ENCODE measurements at regions not wholly inside any gene's neighbourhood (a gene's known extent, or its start where the extent isn't known, plus 50 kb on each side); places are given as distances from the start of the nearest gene placed in this dataset.
A peak's percentile ranks its signal among the peaks of the same experiment; 100 is the strongest.

GRCh38 chr6:23222724-23223123 lies 653.4 kb downstream of the HDGFL1 start:
- Histone ChIP-seq H3K79me2 (ENCODE audit: low read depth) (no peaks in the 10 kb centered on the region), H3K36me3 (no peaks in the 10 kb centered on the region), H3K9ac (no peak overlapping the region), H3K4me3 (no peak overlapping the region), H2AFZ (replicated peaks) (no peak overlapping the region), H3K27ac (no peak overlapping the region), H3K4me1 (peaks cover 4% of the 10 kb centered on the region), H3F3A (ENCODE audit: low read depth) (no peaks in the 10 kb centered on the region), H3K4me2 (no peak overlapping the region), H4K20me1 (ENCODE audit: low read depth) (no peaks in the 10 kb centered on the region), H3K9me3 (ENCODE audit: low read depth) (no peaks in the 10 kb centered on the region), H3K27me3 (peaks cover 20% of the 10 kb centered on the region)
- Mint-ChIP-seq H3K36me3 (no peaks in the 10 kb centered on the region), H3K9me3 (peaks cover 18% of the 10 kb centered on the region), H3K4me1 (peaks cover 15% of the 10 kb centered on the region), H3K27me3 (ENCODE audit: insufficient read depth, low read depth) (peaks cover 4% of the 10 kb centered on the region), H3K4me3 (no peak overlapping the region), H3K27ac (no peak overlapping the region)
- TF ChIP-seq EZH2 (IDR thresholded peaks at IDR 0.05) (no peak), EZH2phosphoT487 (IDR thresholded peaks at IDR 0.05) (no peak)
- TF ChIP-seq, protein P1, sequence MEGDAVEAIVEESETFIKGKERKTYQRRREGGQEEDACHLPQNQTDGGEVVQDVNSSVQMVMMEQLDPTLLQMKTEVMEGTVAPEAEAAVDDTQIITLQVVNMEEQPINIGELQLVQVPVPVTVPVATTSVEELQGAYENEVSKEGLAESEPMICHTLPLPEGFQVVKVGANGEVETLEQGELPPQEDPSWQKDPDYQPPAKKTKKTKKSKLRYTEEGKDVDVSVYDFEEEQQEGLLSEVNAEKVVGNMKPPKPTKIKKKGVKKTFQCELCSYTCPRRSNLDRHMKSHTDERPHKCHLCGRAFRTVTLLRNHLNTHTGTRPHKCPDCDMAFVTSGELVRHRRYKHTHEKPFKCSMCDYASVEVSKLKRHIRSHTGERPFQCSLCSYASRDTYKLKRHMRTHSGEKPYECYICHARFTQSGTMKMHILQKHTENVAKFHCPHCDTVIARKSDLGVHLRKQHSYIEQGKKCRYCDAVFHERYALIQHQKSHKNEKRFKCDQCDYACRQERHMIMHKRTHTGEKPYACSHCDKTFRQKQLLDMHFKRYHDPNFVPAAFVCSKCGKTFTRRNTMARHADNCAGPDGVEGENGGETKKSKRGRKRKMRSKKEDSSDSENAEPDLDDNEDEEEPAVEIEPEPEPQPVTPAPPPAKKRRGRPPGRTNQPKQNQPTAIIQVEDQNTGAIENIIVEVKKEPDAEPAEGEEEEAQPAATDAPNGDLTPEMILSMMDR (IDR thresholded peaks at IDR 0.05), result no peak
- DNase-seq (ENCODE audit: low spot score), result no peak

DNA sequence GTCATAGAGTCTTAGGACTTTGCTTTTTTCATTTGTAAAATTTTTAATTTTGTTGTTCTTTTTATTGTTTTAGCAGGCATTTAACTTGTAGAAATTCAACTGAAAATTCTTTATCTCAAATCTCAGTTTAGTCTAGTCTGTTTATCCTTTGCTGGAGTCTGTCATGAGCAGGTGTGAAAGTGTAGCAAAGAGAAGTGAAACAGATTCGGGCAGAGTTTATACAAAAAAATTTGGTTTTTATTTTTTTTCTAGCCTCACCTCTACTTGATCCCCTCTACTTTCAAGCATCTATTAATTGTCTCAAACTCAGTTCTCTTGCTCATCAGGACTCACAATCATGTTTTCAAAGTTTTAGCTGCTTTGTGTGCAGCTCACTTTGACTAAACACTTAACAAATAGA lies 655.2 kb downstream of the HDGFL1 start:
- H4K20me1 ChIP-seq (ENCODE audit: low read depth), result no peaks in the 10 kb centered on the region

GRCh38 chr6:23228439-23229024 lies 659.2 kb downstream of the HDGFL1 start:
- Mint-ChIP-seq H3K36me3 (no peaks in the 10 kb centered on the region), H3K27me3 (ENCODE audit: insufficient read depth, low read depth) (no peaks in the 10 kb centered on the region), H3K9me3 (peaks cover 18% of the 10 kb centered on the region), H3K4me3 (no peak overlapping the region), H3K4me1 (no peaks in the 10 kb centered on the region), H3K27ac (peak overlapping the region; percentile 79)
- Histone ChIP-seq H3K9me3 (ENCODE audit: low read depth) (no peaks in the 10 kb centered on the region), H3K4me1 (no peaks in the 10 kb centered on the region), H3K4me3 (no peak overlapping the region), H3K9ac (no peak overlapping the region), H3K27me3 (no peaks in the 10 kb centered on the region), H4K20me1 (ENCODE audit: low read depth) (no peaks in the 10 kb centered on the region), H3F3A (ENCODE audit: low read depth) (no peaks in the 10 kb centered on the region), H3K4me2 (no peak overlapping the region), H3K36me3 (no peaks in the 10 kb centered on the region), H3K79me2 (ENCODE audit: low read depth) (no peaks in the 10 kb centered on the region), H3K27ac (no peak overlapping the region), H2AFZ (replicated peaks) (no peak overlapping the region)
- no peak for DNase-seq (ENCODE audit: low spot score)
- TF ChIP-seq EZH2phosphoT487 (IDR thresholded peaks at IDR 0.05), result no peak
- TF ChIP-seq, protein P1 (IDR thresholded peaks at IDR 0.05), result no peak

More for the DNA sequence above, 655.2 kb downstream of the HDGFL1 start:
- Histone ChIP-seq H3K27me3 (peaks cover 6% of the 10 kb centered on the region), H2AFZ (replicated peaks) (no peak overlapping the region), H3K27ac (no peak overlapping the region), H3K9ac (no peak overlapping the region), H3K4me3 (no peak overlapping the region), H3K4me2 (no peak overlapping the region), H3K9me3 (ENCODE audit: low read depth) (no peaks in the 10 kb centered on the region), H3F3A (ENCODE audit: low read depth) (no peaks in the 10 kb centered on the region), H3K4me1 (no peaks in the 10 kb centered on the region), H3K36me3 (no peaks in the 10 kb centered on the region), H3K79me2 (ENCODE audit: low read depth) (no peaks in the 10 kb centered on the region)
- H3K27ac Mint-ChIP-seq, result no peak overlapping the region
- no peak overlapping the region for H3K4me3 Mint-ChIP-seq
- peaks cover 1% of the 10 kb centered on the region for H3K4me1 Mint-ChIP-seq
- H3K36me3 Mint-ChIP-seq, result no peaks in the 10 kb centered on the region
- peaks cover 4% of the 10 kb centered on the region for H3K27me3 Mint-ChIP-seq (ENCODE audit: insufficient read depth, low read depth)
- H3K9me3 Mint-ChIP-seq, result peaks cover 18% of the 10 kb centered on the region
- TF ChIP-seq EZH2 (IDR thresholded peaks at IDR 0.05) (no peak), EZH2phosphoT487 (IDR thresholded peaks at IDR 0.05) (no peak)
- TF ChIP-seq, protein P1 (IDR thresholded peaks at IDR 0.05), result no peak
- DNase-seq (ENCODE audit: low spot score), result no peak

Data from neural progenitor cell (in vitro differentiated cells).